Naive thymus-derived CD4-positive, alpha-beta T cell (primary cell): ENCODE measurements at regions not wholly inside any gene's neighbourhood (a gene's known extent, or its start where the extent isn't known, plus 50 kb on each side); places are given as distances from the start of the nearest gene placed in this dataset.

Experiments
- ATAC-seq: fragments of 150-1000 bp; cut with Tn5 transposase; 2 replicates; pipeline ENCODE4 v1.10.0; 2021; ENCODE audit warnings: mild to moderate bottlenecking, moderate library complexity
- CTCF ChIA-PET: fragments of 350-600 bp; sonication (Branson Sonifier 250); formaldehyde crosslinking; loops from one replicate; lab custom pipeline; 2021; ENCODE audit warnings: antibody characterized with exemption; lab: Charles Lee
- POLR2A ChIA-PET: fragments of 350-600 bp; sonication (Branson Sonifier 250); formaldehyde crosslinking; loops from one replicate; lab custom pipeline; 2021; ENCODE audit warnings: antibody characterized with exemption, inconsistent platforms; lab: Charles Lee
- DNase-seq, 9 donors: peaks; one replicate each; pipeline versions ENCODE4 v3.0.0 to v3.0.0-alpha.2; 2020 to 2022; ENCODE audit warnings: mixed read lengths in 1 of 9
- H3K27ac ChIP-seq: one replicate; pipeline ENCODE4 v1.7.0; 2013; ENCODE audit warnings: mild to moderate bottlenecking, low read depth, low read length, moderate library complexity
- H3K27me3 ChIP-seq, 2 donors: one replicate each; pipeline ENCODE4 v1.7.0; 2013; ENCODE audit warnings: low read length in 2 of 2, mild to moderate bottlenecking in 2 of 2, moderate library complexity in 2 of 2; ENCODE audit not compliant: control insufficient read depth in 2 of 2, insufficient read depth in 2 of 2
- H3K36me3 ChIP-seq, 3 experiments: 1 replicate in 2 of 3; 2 replicates in 1 of 3; pipeline ENCODE4 v1.7.0; 2013; ENCODE audit warnings: low read length in 3 of 3, mild to moderate bottlenecking in 3 of 3, moderate library complexity in 1 of 3; ENCODE audit not compliant: insufficient read depth in 3 of 3, control insufficient read depth in 2 of 3
- H3K4me1 ChIP-seq, 2 donors: one replicate each; pipeline ENCODE4 v1.7.0; 2013; ENCODE audit warnings: low read length in 2 of 2, mild to moderate bottlenecking in 2 of 2, moderate library complexity in 1 of 2; ENCODE audit not compliant: control insufficient read depth in 2 of 2, insufficient read depth in 2 of 2
- H3K4me3 ChIP-seq: 2 replicates; pipeline ENCODE4 v1.7.0; 2013; ENCODE audit warnings: mild to moderate bottlenecking, low read length
- H3K9me3 ChIP-seq, 3 experiments: 1 replicate in 2 of 3; 2 replicates in 1 of 3; pipeline ENCODE4 v1.7.0; 2013; ENCODE audit warnings: low read length in 3 of 3; ENCODE audit not compliant: control insufficient read depth in 2 of 3
- H3K27ac Mint-ChIP-seq, 9 donors: one replicate each; pipeline ENCODE4 v1.8.0; 2020 to 2022; ENCODE audit warnings: mixed read lengths in 9 of 9, mild to moderate bottlenecking in 8 of 9, moderate library complexity in 5 of 9, inconsistent platforms in 2 of 9
- H3K27me3 Mint-ChIP-seq, 5 donors: one replicate each; pipeline ENCODE4 v1.8.0; 2021 to 2022; ENCODE audit warnings: mixed read lengths in 5 of 5, mild to moderate bottlenecking in 1 of 5
- H3K36me3 Mint-ChIP-seq, 5 donors: one replicate each; pipeline ENCODE4 v1.8.0; 2020 to 2022; ENCODE audit warnings: mixed read lengths in 5 of 5, mild to moderate bottlenecking in 3 of 5, inconsistent platforms in 1 of 5
- H3K4me1 Mint-ChIP-seq, 7 donors: one replicate each; pipeline ENCODE4 v1.8.0; 2020 to 2022; ENCODE audit warnings: mixed read lengths in 7 of 7, mild to moderate bottlenecking in 3 of 7, inconsistent platforms in 1 of 7
- H3K4me3 Mint-ChIP-seq, 10 donors: one replicate each; pipeline ENCODE4 v1.8.0; 2020 to 2022; ENCODE audit warnings: mild to moderate bottlenecking in 10 of 10, mixed read lengths in 10 of 10, moderate library complexity in 6 of 10, inconsistent platforms in 2 of 10
- H3K9me3 Mint-ChIP-seq, 11 donors: one replicate each; pipeline ENCODE4 v1.8.0; 2020 to 2022; ENCODE audit warnings: mixed read lengths in 11 of 11, mild to moderate bottlenecking in 4 of 11, inconsistent platforms in 1 of 11, moderate library complexity in 1 of 11
- intact Hi-C, 2 donors: fragments of 100-400 bp; cut with micrococcal nuclease; formaldehyde crosslinking; loops; one replicate each; pipeline ENCODE4 v1.15.1; 2023

DNA sequence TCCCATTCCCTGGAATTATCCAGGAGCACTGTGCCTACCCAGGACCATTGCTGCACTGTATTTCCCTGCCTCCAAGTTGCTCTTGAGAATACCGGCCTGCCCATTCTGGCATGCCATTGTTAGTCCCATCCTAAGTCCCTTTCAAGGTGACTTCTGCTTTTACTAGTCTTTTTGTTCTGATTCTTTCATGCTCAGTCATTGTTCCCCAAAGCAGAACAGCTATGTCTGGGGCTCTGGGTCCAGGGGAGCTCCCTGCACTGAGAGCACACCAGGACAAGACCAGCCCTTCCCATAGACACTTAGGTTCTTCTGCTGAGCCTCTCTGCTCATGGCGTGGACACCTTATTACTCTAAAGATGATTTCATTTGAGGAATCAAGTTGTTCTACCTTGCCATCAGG lies 388.9 kb upstream of the KLF4 start:
- H3K36me3 Mint-ChIP-seq = no peaks in the 10 kb centered on the region

DNA sequence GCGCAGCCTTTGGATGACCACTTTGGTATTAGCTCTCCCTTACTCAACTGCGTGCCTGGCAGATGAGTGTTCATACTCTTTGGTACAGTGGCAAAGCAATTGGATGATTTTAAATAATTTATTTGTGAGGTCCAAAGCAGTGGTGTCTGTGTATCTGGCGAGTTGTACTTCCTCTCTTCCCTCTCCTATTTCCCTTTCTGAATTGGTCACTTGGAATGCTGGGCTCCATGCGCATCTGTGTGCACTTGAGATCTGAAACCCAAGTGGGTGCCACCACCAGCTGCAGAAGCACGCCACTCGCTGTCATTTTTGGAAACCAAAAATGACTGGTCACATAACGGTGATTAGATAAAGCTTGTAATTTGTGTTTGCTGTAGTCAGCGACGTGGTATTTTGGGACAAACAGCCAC lies 386.0 kb upstream of the KLF4 start:
- peaks cover 0 to 16% (median 4%) of the 10 kb centered on the region in 11 donors for H3K9me3 Mint-ChIP-seq
- Histone ChIP-seq H3K9me3 (no peaks in the 10 kb centered on the region), H3K27ac (no peak overlapping the region), H3K4me3 (no peak overlapping the region), H3K36me3 (no peaks in the 10 kb centered on the region), H3K4me1 (no peaks in the 10 kb centered on the region), H3K27me3 (no peaks in the 10 kb centered on the region)
- ChIA-PET POLR2A (no interaction called here), CTCF (no interaction called here)
- no peaks in the 10 kb centered on the region for H3K36me3 Mint-ChIP-seq
- intact Hi-C loops = no loop called here
- DNase-seq (no peak), ATAC-seq (no peak)
- no peak overlapping the region for H3K27ac Mint-ChIP-seq
- no peak overlapping the region for H3K4me3 Mint-ChIP-seq
- H3K4me1 Mint-ChIP-seq = no peaks in the 10 kb centered on the region
- no peaks in the 10 kb centered on the region for H3K27me3 Mint-ChIP-seq

More for the DNA sequence above, 388.9 kb upstream of the KLF4 start:
- H3K9me3 Mint-ChIP-seq = peaks cover 0 to 16% (median 4%) of the 10 kb centered on the region in 11 donors
- ATAC-seq = peak; percentile 49
- ChIA-PET CTCF (no interaction called here), POLR2A (no interaction called here)
- intact Hi-C loops = no loop called here
- no peaks in the 10 kb centered on the region for H3K27me3 ChIP-seq
- H3K9me3 ChIP-seq = no peaks in the 10 kb centered on the region
- no peak overlapping the region for H3K4me3 Mint-ChIP-seq
- H3K36me3 ChIP-seq = no peaks in the 10 kb centered on the region
- H3K27me3 Mint-ChIP-seq = no peaks in the 10 kb centered on the region
- DNase-seq = no peak
- no peak overlapping the region for H3K27ac Mint-ChIP-seq
- peaks cover 0 to 2% (median 0%) of the 10 kb centered on the region in 7 donors for H3K4me1 Mint-ChIP-seq
- H3K4me3 ChIP-seq = no peak overlapping the region
- H3K4me1 ChIP-seq = no peaks in the 10 kb centered on the region
- no peak overlapping the region for H3K27ac ChIP-seq

DNA sequence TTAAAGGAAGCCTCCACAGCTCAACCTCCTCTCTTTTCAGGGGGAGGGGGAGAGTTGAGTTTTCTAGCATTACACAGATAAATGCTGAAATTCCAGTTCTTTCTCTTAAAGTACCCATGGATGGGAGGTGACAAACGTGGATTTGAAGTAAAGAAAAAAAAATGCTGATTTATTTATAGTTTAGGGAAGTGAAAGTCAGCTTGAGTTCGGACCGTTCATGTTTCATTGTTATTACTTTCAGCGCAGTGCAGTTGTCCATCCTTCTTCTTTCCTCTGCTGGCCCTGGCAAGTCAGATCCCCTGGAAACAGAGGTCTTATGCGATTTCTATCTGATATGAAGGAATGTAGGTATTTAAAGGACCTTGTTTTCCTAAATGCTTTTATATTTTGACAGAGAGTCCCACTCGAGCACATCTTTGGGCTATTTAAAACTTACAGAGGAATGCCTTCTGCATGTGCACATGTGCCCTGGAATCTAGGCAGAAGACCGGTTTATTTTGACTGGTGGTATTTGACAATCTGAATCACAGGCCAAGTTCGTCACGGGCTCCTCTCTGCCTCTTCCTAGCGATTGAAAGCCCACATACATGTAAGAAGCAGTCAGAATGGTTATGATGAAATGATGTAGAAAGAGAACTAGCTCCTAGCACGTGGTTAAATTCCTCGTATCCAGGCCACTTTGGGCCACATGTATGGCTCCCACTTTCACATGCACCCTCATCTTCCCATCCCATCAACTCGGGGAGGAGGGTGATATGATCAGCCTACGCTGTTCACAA lies 385.2 kb upstream of the KLF4 start:
- ChIA-PET CTCF (no interaction called here), POLR2A (no interaction called here)
- Histone ChIP-seq H3K4me1 (no peaks in the 10 kb centered on the region), H3K27ac (no peak overlapping the region), H3K36me3 (no peaks in the 10 kb centered on the region), H3K9me3 (no peaks in the 10 kb centered on the region), H3K27me3 (no peaks in the 10 kb centered on the region), H3K4me3 (no peak overlapping the region)
- H3K36me3 Mint-ChIP-seq = no peaks in the 10 kb centered on the region
- intact Hi-C loops = no loop called here
- H3K9me3 Mint-ChIP-seq = peaks cover 0 to 16% (median 4%) of the 10 kb centered on the region in 11 donors
- DNase-seq (no peak), ATAC-seq (peak; percentile 60)
- no peaks in the 10 kb centered on the region for H3K27me3 Mint-ChIP-seq
- no peaks in the 10 kb centered on the region for H3K4me1 Mint-ChIP-seq
- no peak overlapping the region for H3K4me3 Mint-ChIP-seq
- no peak overlapping the region for H3K27ac Mint-ChIP-seq

DNA sequence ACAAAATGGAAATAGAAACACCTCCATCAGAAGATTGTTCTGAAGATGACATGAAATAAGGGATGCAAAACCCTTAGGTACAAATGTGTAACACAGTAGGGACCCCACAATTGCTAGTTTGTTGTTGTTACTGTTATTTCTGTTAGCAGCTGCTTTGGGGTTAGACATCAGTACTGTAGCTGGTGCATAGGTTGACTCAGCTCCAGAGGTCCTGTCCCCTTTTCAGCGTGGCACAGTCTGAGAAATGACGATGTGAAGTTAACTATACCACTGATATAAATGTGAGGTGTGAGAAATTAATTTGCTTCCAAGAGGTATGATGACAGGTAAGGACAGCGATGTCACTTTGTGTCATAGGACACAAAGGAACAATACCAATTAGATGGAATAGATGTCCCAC lies 384.6 kb upstream of the KLF4 start:
- CTCF ChIA-PET = no interaction called here

DNA sequence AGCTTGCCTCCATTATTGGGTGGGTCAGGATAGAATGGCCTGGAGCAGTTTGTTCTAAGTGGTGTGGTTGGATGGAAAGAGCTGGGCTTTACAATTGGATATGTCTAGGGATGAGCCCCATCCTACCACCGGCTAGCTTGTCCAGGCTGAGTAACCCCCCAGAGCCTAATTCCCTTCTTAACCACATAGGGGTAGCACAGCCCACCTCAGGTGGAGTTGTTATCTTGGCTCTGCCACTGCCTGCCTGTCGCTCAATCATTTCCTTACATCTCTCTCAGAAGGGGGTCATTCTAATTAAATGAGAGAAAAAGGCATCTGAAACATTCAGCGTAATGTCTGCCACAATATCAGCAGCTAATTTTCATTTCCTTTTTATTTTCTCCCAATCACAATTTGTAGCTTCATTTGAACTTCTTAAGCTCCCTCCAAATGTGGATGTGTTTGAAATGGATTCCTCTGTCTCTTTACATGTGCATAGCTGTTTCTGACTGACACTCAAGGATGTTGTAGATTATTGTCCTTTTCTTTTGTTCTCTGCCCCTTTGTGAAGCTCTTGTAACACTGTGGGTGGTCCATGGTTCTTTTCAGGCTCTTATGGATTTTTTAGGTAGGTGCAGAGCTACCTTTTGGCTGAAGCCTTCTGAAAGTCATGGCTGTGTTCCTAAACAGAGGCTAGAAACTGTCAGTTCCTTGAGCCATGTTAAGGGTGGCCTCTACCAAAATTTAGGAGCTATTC lies 383.1 kb upstream of the KLF4 start:
- no peak overlapping the region for H3K27ac Mint-ChIP-seq
- H3K36me3 Mint-ChIP-seq = no peaks in the 10 kb centered on the region
- H3K9me3 ChIP-seq = no peaks in the 10 kb centered on the region
- H3K4me3 ChIP-seq = no peak overlapping the region
- peaks cover 0 to 5% (median 0%) of the 10 kb centered on the region in 5 donors for H3K27me3 Mint-ChIP-seq
- DNase-seq = no peak
- H3K36me3 ChIP-seq = no peaks in the 10 kb centered on the region
- H3K4me1 ChIP-seq = no peaks in the 10 kb centered on the region
- no peak overlapping the region for H3K4me3 Mint-ChIP-seq
- H3K27ac ChIP-seq = no peak overlapping the region
- peaks cover 0 to 7% (median 2%) of the 10 kb centered on the region in 11 donors for H3K9me3 Mint-ChIP-seq
- H3K4me1 Mint-ChIP-seq = peaks cover 0 to 2% (median 0%) of the 10 kb centered on the region in 7 donors
- no peaks in the 10 kb centered on the region for H3K27me3 ChIP-seq
- CTCF ChIA-PET = no interaction called here
- ATAC-seq = no peak
- POLR2A ChIA-PET = no interaction called here
- intact Hi-C loops = no loop called here

More for the DNA sequence above, 384.6 kb upstream of the KLF4 start:
- H3K4me3 Mint-ChIP-seq = no peak overlapping the region
- H3K27ac ChIP-seq = no peak overlapping the region
- POLR2A ChIA-PET = no interaction called here
- no peaks in the 10 kb centered on the region for H3K9me3 ChIP-seq
- no peak overlapping the region for H3K27ac Mint-ChIP-seq
- H3K27me3 ChIP-seq = no peaks in the 10 kb centered on the region
- peaks cover 0 to 10% (median 3%) of the 10 kb centered on the region in 11 donors for H3K9me3 Mint-ChIP-seq
- no peak overlapping the region for H3K4me3 ChIP-seq
- H3K36me3 Mint-ChIP-seq = no peaks in the 10 kb centered on the region
- no peaks in the 10 kb centered on the region for H3K36me3 ChIP-seq
- DNase-seq = no peak
- no peaks in the 10 kb centered on the region for H3K27me3 Mint-ChIP-seq
- intact Hi-C loops = no loop called here
- no peaks in the 10 kb centered on the region for H3K4me1 Mint-ChIP-seq
- no peaks in the 10 kb centered on the region for H3K4me1 ChIP-seq
- no peak for ATAC-seq

DNA sequence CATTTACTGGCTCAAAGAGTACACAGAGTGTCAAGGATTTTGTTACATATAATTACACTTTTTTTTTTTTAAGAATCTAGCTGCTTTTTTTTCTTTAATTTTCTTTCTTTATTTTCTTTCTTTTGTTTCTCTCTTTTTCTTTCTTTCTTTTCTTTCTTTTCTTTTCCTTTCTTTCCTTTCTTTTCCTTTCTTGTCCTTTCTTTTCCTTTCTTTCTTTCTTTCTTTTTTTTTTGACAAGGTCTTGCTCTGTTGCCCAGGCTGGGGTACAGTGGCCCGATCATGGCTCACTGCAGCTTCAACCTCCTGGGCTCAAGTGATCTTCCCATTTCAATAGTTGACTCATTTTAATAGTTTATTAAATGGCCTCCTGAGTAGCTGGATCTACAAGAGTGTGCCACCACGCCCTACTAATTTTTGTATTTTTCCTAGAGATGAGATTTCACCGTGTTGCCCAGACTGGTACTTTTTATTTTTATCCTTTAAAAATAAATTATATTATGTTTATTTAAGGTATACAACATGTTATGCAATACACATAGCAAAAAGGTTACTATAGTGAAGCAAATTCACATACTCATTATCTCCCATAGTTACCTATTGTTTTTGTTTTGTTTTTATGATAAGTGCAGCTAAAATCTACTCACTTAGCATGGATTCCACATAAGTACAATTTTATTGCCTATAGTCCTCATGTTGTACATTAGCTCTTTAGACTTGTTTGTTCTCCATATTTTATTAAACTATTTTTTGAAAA lies 381.5 kb upstream of the KLF4 start:
- peaks cover 0 to 7% (median 0%) of the 10 kb centered on the region in 11 donors for H3K9me3 Mint-ChIP-seq
- DNase-seq (no peak), ATAC-seq (no peak)
- H3K4me1 Mint-ChIP-seq = peaks cover 0 to 2% (median 0%) of the 10 kb centered on the region in 7 donors
- H3K4me1 ChIP-seq = no peaks in the 10 kb centered on the region
- H3K27me3 ChIP-seq = no peaks in the 10 kb centered on the region
- H3K27ac ChIP-seq = no peak overlapping the region
- POLR2A ChIA-PET = no interaction called here
- no peak overlapping the region for H3K4me3 Mint-ChIP-seq
- no peaks in the 10 kb centered on the region for H3K36me3 Mint-ChIP-seq
- peaks cover 0 to 5% (median 0%) of the 10 kb centered on the region in 5 donors for H3K27me3 Mint-ChIP-seq
- intact Hi-C loops = no loop called here
- no peaks in the 10 kb centered on the region for H3K36me3 ChIP-seq
- no peak overlapping the region for H3K27ac Mint-ChIP-seq
- H3K4me3 ChIP-seq = no peak overlapping the region
- CTCF ChIA-PET = interaction anchor here (0.7 kb wide), 1 partner anchor 1226 kb away, joined by 4 read pairs; no protein-coding TSS in a partner anchor
- no peaks in the 10 kb centered on the region for H3K9me3 ChIP-seq
